Vagina (tissue), 2 donors: ENCODE measurements at regions not wholly inside any gene's neighbourhood (a gene's known extent, or its start where the extent isn't known, plus 50 kb on each side); places are given as distances from the start of the nearest gene placed in this dataset.

Experiments
- CTCF ChIP-seq, 3 experiments: fragments of 450-650 bp in 2 of 3; fragments of 200-600 bp in 1 of 3; sonication (generic) in 1 of 3; IDR thresholded peaks; one replicate each; pipeline ENCODE4 v1.5.1; 2017 to 2019; ENCODE audit warnings: antibody characterized with exemption in 3 of 3, mild to moderate bottlenecking in 2 of 3, moderate library complexity in 2 of 3
- POLR2AphosphoS5 ChIP-seq, 2 donors: sonication (generic); formaldehyde crosslinking; IDR thresholded peaks; one replicate each; pipeline ENCODE4 v1.9.0; 2017; ENCODE audit warnings: antibody characterized with exemption in 2 of 2, mild to moderate bottlenecking in 2 of 2, low read depth in 1 of 2; ENCODE audit not compliant: insufficient read depth in 1 of 2

- no peak for TF ChIP-seq CTCF (IDR thresholded peaks at IDR 0.05)
- TF ChIP-seq POLR2AphosphoS5 (IDR thresholded peaks at IDR 0.05; ENCODE audit: insufficient read depth in 1 of 2, low read depth in 1 of 2): no peak
These were observed 138.8 kb downstream of the PIK3R1 start for GRCh38 chr5:68354315-68354714.
